GM12878 (cell line): ENCODE measurements at regions not wholly inside any gene's neighbourhood (a gene's known extent, or its start where the extent isn't known, plus 50 kb on each side); places are given as distances from the start of the nearest gene placed in this dataset.

Experiments used
- ATAC-seq: fragments of 200-7000 bp; cut with Tn5 transposase; 3 replicates; pipeline ENCODE4 v1.9.1; 2020; ENCODE audit warnings: mild to moderate bottlenecking, moderate library complexity
- BruUV-seq: library from RNA; stranded (reverse); fragments of 400-500 nt; replicated peaks from 2 replicates; lab custom pipeline; 2021; lab: Mats Ljungman, UMichigan
- CTCF ChIA-PET: fragments of 300-600 bp; sonication (Branson Sonifier 250); formaldehyde crosslinking; extraction: SDS; loops from one replicate; lab custom pipeline; 2021; ENCODE audit warnings: inconsistent platforms; lab: Yijun Ruan, JAX
- POLR2A ChIA-PET: fragments of 350-600 bp; formaldehyde crosslinking; extraction: SDS; loops from one replicate; lab custom pipeline; 2021; ENCODE audit warnings: inconsistent platforms; lab: Charles Lee
- RAD21 ChIA-PET: fragments of 300-600 bp; sonication (Branson Sonifier 250); formaldehyde crosslinking; loops from one replicate; lab custom pipeline; 2023; ENCODE audit warnings: antibody characterized with exemption; ENCODE audit not compliant: unreplicated experiment; lab: Charles Lee
- SMC1A ChIA-PET: fragments of 300-600 bp; sonication (Branson Sonifier 250); formaldehyde crosslinking; loops from one replicate; lab custom pipeline; 2023; ENCODE audit not compliant: unreplicated experiment, uncharacterized antibody; lab: Charles Lee
- DNase-seq: peaks from one replicate; pipeline ENCODE4 v3.0.0-alpha.2; 2011; ENCODE audit warnings: low read depth, low spot score
- FAIRE-seq: peaks from 3 replicates; lab custom pipeline; 2011; peaks lifted over from hg19 to GRCh38; lab: Jason Lieb, UNC
- H2AFZ ChIP-seq: 2 replicates; pipeline ENCODE4 v1.6.0; 2011; ENCODE audit warnings: low read depth, low read length, control low read depth; ENCODE audit not compliant: control insufficient read depth
- H3K27ac ChIP-seq: 2 replicates; pipeline ENCODE4 v1.5.1; 2011; ENCODE audit warnings: control low read depth; ENCODE audit not compliant: control insufficient read depth, insufficient read depth
- H3K27me3 ChIP-seq, 2 experiments: replicated peaks in 1 of 2; 2 replicates each; pipeline versions ENCODE4 v1.6.0 to v1.6.1; 2011; ENCODE audit warnings: low read length in 1 of 2; ENCODE audit not compliant: control insufficient read depth in 2 of 2, insufficient read depth in 2 of 2
- H3K36me3 ChIP-seq, 2 experiments: 2 replicates each; pipeline ENCODE4 v1.5.1; 2011; ENCODE audit warnings: low read length in 1 of 2; ENCODE audit not compliant: control insufficient read depth in 2 of 2, insufficient read depth in 2 of 2
- H3K4me1 ChIP-seq: 2 replicates; pipeline ENCODE4 v1.6.1; 2011; ENCODE audit warnings: mild to moderate bottlenecking, low read length, moderate library complexity, mixed read lengths; ENCODE audit not compliant: control insufficient read depth, insufficient read depth
- H3K4me2 ChIP-seq: 2 replicates; pipeline ENCODE4 v1.6.0; 2011; ENCODE audit warnings: control low read depth; ENCODE audit not compliant: control insufficient read depth, insufficient read depth
- H3K4me3 ChIP-seq: fragments of 200-600 bp; sonication (generic); 2 replicates; pipeline ENCODE4 v1.5.1; 2016
- H3K79me2 ChIP-seq: 2 replicates; pipeline ENCODE4 v1.6.0; 2011; ENCODE audit warnings: low read length; ENCODE audit not compliant: control insufficient read depth, insufficient read depth
- H3K9ac ChIP-seq: 2 replicates; pipeline ENCODE4 v1.8.0; 2011; ENCODE audit warnings: low read length, control low read depth, mixed read lengths; ENCODE audit not compliant: control insufficient read depth, insufficient read depth
- H3K9me3 ChIP-seq: replicated peaks from 3 replicates; pipeline ENCODE4 v1.5.1; 2011; ENCODE audit warnings: mild to moderate bottlenecking, low read length; ENCODE audit not compliant: control insufficient read depth, insufficient read depth
- H4K20me1 ChIP-seq: 2 replicates; pipeline ENCODE4 v1.6.0; 2011; ENCODE audit not compliant: control insufficient read depth, insufficient read depth
- ATF7 ChIP-seq: fragments of 450-650 bp; IDR thresholded peaks from 2 replicates; pipeline ENCODE4 v1.6.1; 2016; ENCODE audit warnings: low read depth, mild to moderate bottlenecking
- CEBPB ChIP-seq, 2 experiments: fragments of 150-350 bp in 1 of 2; IDR thresholded peaks; 2 replicates each; pipeline ENCODE4 v1.6.1; 2012 to 2014; ENCODE audit warnings: low read depth in 2 of 2, low read length in 2 of 2, borderline replicate concordance in 1 of 2, inconsistent platforms in 1 of 2
- CHD4 ChIP-seq: fragments of 200-600 bp; sonication (generic); IDR thresholded peaks from 2 replicates; pipeline ENCODE4 v1.6.1; 2016; ENCODE audit warnings: mild to moderate bottlenecking
- EP300 ChIP-seq, 2 experiments: fragments of 150-350 bp in 1 of 2; IDR thresholded peaks; 2 replicates each; pipeline ENCODE4 v1.6.1; 2011 to 2012; ENCODE audit warnings: low read depth in 2 of 2, low read length in 2 of 2, borderline replicate concordance in 1 of 2, improper control_type of control experiment in 1 of 2, inconsistent platforms in 1 of 2; ENCODE audit not compliant: control insufficient read depth in 1 of 2
- IKZF1 ChIP-seq: fragments of 450-650 bp; conservative IDR thresholded peaks from 2 replicates; pipeline ENCODE4 v1.6.1; 2017; ENCODE audit warnings: antibody characterized with exemption, mild to moderate bottlenecking
- KDM1A ChIP-seq: fragments of 200-600 bp; sonication (generic); IDR thresholded peaks from 2 replicates; pipeline ENCODE4 v1.6.1; 2016; ENCODE audit warnings: borderline replicate concordance
- PAX8 ChIP-seq: fragments of 450-650 bp; IDR thresholded peaks from 2 replicates; pipeline ENCODE4 v1.6.1; 2017; ENCODE audit warnings: mild to moderate bottlenecking, moderate library complexity
- SREBF1 ChIP-seq: IDR thresholded peaks from 2 replicates; pipeline ENCODE4 v1.6.1; 2012; ENCODE audit warnings: mild to moderate bottlenecking, low read length
- WRNIP1 ChIP-seq: IDR thresholded peaks from 2 replicates; pipeline ENCODE4 v1.6.1; 2011; ENCODE audit warnings: low read depth, low read length, improper control_type of control experiment, borderline replicate concordance
- WGBS: methylation state at CpG from one replicate; pipeline ENCODE4 v1.1.6; 2016; ENCODE audit warnings: low lambda C conversion rate; ENCODE audit not compliant: insufficient replicate concordance, insufficient coverage; ENCODE audit errors: missing lambda C conversion rate; 5-methylcytosine and 5-hydroxymethylcytosine counted together
- in situ Hi-C: fragments of 300-500 bp; cut with MboI; formaldehyde crosslinking; loops from 9 replicates; pipeline ENCODE4 v1.14.3; 2018; ENCODE audit warnings: mixed read lengths
- intact Hi-C: fragments of 100-400 bp; cut with micrococcal nuclease; formaldehyde crosslinking; loops from one replicate; pipeline ENCODE4 v1.14.2; 2022; ENCODE audit not compliant: unreplicated experiment

DNA sequence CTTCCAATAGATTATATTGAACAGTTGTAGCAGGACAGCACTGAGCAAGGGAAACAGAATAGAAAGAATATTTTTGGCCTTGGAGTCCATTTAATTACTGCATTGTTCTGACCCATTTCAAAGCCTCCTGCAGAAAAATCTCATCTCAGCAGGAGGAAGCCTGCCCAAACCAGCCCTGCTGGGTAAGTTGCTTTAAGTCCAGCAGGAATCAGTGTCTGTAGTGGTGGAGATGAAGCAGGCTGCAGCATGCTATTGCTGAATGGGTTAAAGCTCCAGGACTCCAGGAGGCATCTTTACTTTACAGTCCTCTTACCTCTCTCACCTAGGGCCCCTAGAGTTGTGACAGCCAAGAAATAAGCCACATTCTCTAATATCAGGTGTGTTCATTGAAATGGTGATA lies 380.3 kb upstream of the THBS1 start:
- no peak for DNase-seq
- CTCF ChIA-PET = no interaction called here
- H3K27ac ChIP-seq = no peak overlapping the region
- H2AFZ ChIP-seq = no peak overlapping the region
- H4K20me1 ChIP-seq = no peaks in the 10 kb centered on the region
- no peaks in the 10 kb centered on the region for H3K4me1 ChIP-seq
- no peaks in the 10 kb centered on the region for H3K36me3 ChIP-seq
- no peaks in the 10 kb centered on the region for H3K79me2 ChIP-seq
- no peaks in the 10 kb centered on the region for H3K9me3 ChIP-seq
- POLR2A ChIA-PET = no interaction called here
- intact Hi-C loops = no loop called here
- RAD21 ChIA-PET = no interaction called here
- ATAC-seq = no peak
- H3K4me3 ChIP-seq = no peak overlapping the region
- H3K9ac ChIP-seq = no peak overlapping the region
- SMC1A ChIA-PET = no interaction called here
- BruUV-seq = no TSS peak
- no peak overlapping the region for H3K4me2 ChIP-seq
- no peak for FAIRE-seq
- in situ Hi-C loops = no loop called here
- TF ChIP-seq KDM1A (no peak), ATF7 (no peak), WRNIP1 (no peak), EP300 (IDR thresholded peaks at IDR 0.05; ENCODE audit: borderline replicate concordance in 1 of 2, control insufficient read depth in 1 of 2, low read depth in 2 of 2, low read length in 2 of 2) (no peak), CEBPB (IDR thresholded peaks at IDR 0.05; ENCODE audit: borderline replicate concordance in 1 of 2, low read depth in 2 of 2, low read length in 2 of 2) (no peak), SREBF1 (no peak), CHD4 (no peak), PAX8 (no peak)
- no peaks in the 10 kb centered on the region for H3K27me3 ChIP-seq

- FAIRE-seq = no peak
- Histone ChIP-seq H2AFZ (no peak overlapping the region), H3K27ac (no peak overlapping the region), H3K9ac (no peak overlapping the region), H3K79me2 (no peaks in the 10 kb centered on the region), H3K9me3 (no peaks in the 10 kb centered on the region), H3K27me3 (no peaks in the 10 kb centered on the region), H3K4me3 (no peak overlapping the region), H4K20me1 (no peaks in the 10 kb centered on the region), H3K36me3 (no peaks in the 10 kb centered on the region), H3K4me1 (no peaks in the 10 kb centered on the region), H3K4me2 (no peak overlapping the region)
- BruUV-seq = no TSS peak
- in situ Hi-C loops (no loop called here), intact Hi-C loops (no loop called here)
- ChIA-PET CTCF (no interaction called here), SMC1A (interaction anchor here (1.0 kb wide), 1 partner anchor 33 kb away, joined by 3 read pairs; no protein-coding TSS in a partner anchor), POLR2A (no interaction called here), RAD21 (no interaction called here)
- 0% methylated on average over 1 of the region's 1 CpG for WGBS
- ATAC-seq = no peak
- no peak for TF ChIP-seq IKZF1
- no peak for DNase-seq
Measured at GRCh38 chr15:39202641-39203040, 378.2 kb upstream of the THBS1 start.
